KOPT-K1 (cell line): ENCODE measurements at regions not wholly inside any gene's neighbourhood (a gene's known extent, or its start where the extent isn't known, plus 50 kb on each side); places are given as distances from the start of the nearest gene placed in this dataset.

Source experiments
- H3K27ac ChIP-seq: fragments of 200-600 bp; sonication (generic); 2 replicates; pipeline ENCODE4 v1.5.1; 2016; ENCODE audit warnings: antibody characterized with exemption, mild to moderate bottlenecking, low read depth, low read length; ENCODE audit not compliant: poor library complexity, severe bottlenecking
- H3K36me3 ChIP-seq: fragments of 200-600 bp; sonication (generic); 2 replicates; pipeline ENCODE4 v1.5.1; 2017; ENCODE audit warnings: antibody characterized with exemption, mild to moderate bottlenecking, low read length, moderate library complexity; ENCODE audit not compliant: insufficient read depth
- H3K9me3 ChIP-seq: fragments of 200-600 bp; sonication (generic); 2 replicates; pipeline ENCODE4 v1.5.1; 2017; ENCODE audit warnings: antibody characterized with exemption, low read length, mild to moderate bottlenecking; ENCODE audit not compliant: insufficient read depth, poor library complexity, severe bottlenecking

GRCh38 chr21:43320526-43320925 is 106.4 kb downstream of the SIK1 start:
- peaks cover 8% of the 10 kb centered on the region for H3K9me3 ChIP-seq
- no peak overlapping the region for H3K27ac ChIP-seq
- H3K36me3 ChIP-seq: no peaks in the 10 kb centered on the region

- Histone ChIP-seq H3K36me3 (no peaks in the 10 kb centered on the region), H3K9me3 (peaks cover 8% of the 10 kb centered on the region), H3K27ac (no peak overlapping the region)
Measured at GRCh38 chr21:43318841-43319781, 107.8 kb downstream of the SIK1 start.

GRCh38 chr21:43318368-43318767 is 108.6 kb downstream of the SIK1 start:
- Histone ChIP-seq H3K36me3 (no peaks in the 10 kb centered on the region), H3K27ac (no peak overlapping the region), H3K9me3 (peaks cover 8% of the 10 kb centered on the region)

DNA sequence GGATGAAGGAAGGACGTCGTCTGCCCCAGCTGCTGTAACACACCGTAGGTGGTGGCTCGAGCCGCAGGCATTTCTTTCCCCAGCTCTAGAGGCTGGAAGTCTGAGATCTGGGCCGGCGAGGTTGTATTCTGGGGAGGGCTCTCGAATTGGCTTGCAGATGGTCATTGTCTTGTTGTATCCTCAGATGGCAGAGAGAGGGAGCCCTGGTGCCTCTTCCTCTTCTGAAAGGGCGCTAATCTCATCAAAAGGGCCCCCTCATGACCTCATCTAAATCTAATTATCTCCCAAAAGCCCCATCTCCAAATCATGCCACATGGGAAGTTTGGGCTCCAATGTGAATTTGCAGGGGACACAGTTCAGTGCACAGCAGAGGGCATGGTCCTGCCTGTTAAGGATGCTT is 109.0 kb downstream of the SIK1 start:
- H3K36me3 ChIP-seq: no peaks in the 10 kb centered on the region
- H3K27ac ChIP-seq: no peak overlapping the region
- H3K9me3 ChIP-seq: peaks cover 8% of the 10 kb centered on the region

DNA sequence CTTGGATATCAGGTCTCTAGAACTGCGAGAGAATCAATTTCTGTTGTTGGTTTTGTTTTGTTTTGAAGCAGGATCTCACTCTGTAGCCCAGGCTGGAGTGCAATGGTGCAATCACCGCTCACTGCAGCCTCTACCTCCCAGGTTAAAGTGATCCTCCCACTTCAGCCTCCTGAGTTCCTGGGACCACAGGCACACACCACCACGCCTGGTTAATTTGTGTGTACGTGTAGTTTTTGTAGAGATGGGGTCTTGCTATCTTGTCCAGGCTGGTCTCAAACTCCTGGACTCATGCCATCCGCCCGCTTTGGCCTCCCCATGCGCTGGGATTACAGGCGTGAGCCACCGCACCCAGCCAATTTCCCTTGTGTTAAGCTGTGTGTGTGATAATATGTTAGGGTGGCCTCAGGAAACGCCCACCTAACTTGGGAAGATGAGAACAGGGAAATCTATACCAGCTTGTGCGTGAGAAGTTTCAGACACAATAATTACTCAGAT is 109.6 kb downstream of the SIK1 start:
- Histone ChIP-seq H3K27ac (no peak overlapping the region), H3K36me3 (no peaks in the 10 kb centered on the region), H3K9me3 (peaks cover 8% of the 10 kb centered on the region)

DNA sequence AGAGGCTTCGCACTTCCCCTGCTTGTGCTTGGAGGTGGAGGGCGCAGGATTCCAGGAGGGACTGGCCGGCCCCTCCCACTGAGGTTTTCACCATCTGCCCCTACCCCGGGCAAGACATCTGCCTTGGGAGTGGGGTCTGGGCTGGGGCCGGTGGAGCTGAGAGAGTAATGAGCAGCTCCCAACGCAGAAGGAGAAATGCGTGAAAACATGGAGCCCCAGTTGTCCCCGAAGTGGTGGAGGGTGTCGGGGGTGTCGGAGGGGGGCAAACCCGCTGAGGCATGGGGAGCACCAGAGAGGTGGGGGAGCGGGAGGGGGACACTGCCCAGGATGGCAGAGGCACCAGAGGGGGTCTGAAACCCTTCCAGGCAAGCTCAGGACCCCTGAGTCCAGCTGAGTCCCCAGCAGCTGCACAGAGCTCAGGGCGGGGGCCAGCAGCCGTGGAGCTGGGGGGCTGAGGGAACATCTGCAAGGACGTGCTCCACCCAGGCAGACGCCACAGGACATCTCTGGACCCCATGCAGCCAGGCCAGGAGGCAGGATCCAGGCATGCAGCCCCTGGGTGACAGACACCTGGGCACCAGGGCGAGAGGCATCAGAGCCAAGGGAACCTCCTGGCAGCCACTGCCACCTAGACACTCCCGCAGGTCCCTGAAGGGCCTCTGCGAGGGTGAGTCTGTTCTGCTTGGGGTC is 110.6 kb downstream of the SIK1 start:
- Histone ChIP-seq H3K36me3 (no peaks in the 10 kb centered on the region), H3K27ac (no peak overlapping the region), H3K9me3 (peaks cover 8% of the 10 kb centered on the region)

DNA sequence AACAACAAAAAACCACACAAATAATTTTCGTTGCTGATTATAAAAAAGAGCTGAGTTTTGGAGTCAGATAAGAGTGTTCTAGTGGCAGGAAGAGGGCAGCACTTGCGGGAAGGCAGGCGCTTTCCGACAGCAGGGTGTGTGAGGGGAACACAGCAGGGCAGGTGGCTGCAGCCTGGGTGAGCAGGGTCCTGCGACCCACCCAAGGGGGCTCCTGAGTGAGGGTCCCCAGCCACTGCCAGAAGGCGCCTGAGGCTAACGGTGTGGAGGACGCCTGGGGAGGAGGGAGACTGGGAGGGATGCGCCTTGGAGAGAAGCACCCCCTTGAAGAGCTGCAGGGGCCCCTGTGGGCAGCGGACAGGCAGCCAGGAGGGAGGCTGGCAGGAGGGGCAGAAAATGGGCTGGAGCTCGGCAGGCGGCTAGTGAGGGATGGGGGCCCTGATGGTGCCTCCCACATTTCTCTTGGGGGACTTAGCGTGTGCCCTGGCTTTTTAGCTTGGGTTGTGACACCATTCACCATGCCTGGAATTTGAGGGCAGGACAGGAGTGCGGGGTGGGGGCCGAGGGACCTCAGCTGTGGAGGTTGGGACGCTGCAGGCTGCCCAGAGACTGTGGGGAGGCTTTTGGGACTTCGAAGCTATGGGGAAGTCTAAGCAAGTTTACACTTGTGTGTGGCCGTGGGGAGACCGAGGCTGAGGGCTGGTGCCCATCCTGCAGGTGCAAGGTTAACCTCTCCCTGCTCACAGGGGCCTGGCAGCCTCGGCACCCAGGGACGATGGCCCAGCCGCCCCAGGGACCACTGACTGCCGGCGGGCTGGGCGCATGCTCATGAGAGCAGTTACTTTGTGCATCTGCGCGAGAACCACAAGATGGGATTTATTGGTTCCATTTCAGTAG is 111.4 kb downstream of the SIK1 start:
- H3K27ac ChIP-seq: no peak overlapping the region
- peaks cover 8% of the 10 kb centered on the region for H3K9me3 ChIP-seq
- no peaks in the 10 kb centered on the region for H3K36me3 ChIP-seq

- peaks cover 8% of the 10 kb centered on the region for H3K9me3 ChIP-seq
- H3K27ac ChIP-seq: no peak overlapping the region
- H3K36me3 ChIP-seq: no peaks in the 10 kb centered on the region
Measured at GRCh38 chr21:43313939-43314405, 113.0 kb downstream of the SIK1 start.

DNA sequence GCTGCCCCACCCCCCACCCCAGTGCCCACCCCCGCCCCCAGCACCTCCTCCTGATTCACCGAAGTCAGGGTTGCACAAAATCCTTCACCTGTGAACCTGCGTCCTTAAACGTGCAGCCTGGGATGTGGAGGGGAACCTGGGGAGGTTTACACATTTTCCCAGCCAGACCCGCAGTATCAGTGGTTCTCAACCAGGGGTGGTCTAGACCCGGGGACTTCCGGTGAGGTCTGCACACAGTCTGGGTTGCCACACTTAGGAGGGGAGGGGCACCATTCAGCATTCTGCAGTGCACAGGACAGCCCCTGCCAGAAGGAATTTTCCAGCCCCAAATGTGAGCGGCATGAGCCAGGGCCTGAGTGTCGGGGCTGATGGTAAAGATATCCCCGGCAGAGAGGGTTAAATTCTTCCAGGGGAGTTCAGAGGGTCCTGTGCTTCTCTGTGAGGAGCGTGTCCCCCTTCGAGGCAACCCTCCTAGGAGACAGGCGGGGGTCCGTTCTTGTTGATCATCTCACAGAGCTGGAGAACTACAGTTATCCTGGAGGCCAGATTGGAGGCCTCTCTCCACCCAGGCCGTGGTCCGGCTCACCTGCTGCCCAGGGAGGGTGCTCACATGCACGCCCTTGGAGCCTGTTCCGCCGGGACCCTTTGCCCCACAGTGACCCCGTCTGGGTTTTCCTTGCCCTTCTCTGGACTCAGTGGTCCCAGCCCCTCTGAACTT is 113.6 kb downstream of the SIK1 start:
- no peak overlapping the region for H3K27ac ChIP-seq

DNA sequence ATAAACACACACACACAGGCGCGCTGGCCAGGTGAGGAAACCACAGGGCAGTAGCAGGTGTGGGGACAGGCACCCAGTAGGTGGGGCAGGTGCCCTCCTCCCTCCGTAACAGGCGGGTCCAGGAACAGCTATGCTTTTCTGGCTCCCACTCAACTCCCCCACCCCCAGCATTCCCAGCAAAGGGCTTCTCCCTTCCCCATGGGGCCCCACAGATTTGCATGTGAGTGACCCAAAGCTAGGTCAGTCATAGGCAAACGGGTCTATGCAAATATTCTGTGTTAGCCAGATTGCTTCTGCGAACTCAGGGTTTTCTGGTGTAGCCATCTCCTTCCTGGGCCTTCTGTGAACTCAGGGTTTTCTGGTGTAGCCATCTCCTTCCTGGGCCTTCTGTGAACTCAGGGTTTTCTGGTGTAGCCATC is 114.2 kb downstream of the SIK1 start:
- Histone ChIP-seq H3K27ac (no peak overlapping the region), H3K36me3 (no peaks in the 10 kb centered on the region), H3K9me3 (peaks cover 2% of the 10 kb centered on the region)

More for the DNA sequence above, 113.6 kb downstream of the SIK1 start:
- Histone ChIP-seq H3K9me3 (peaks cover 8% of the 10 kb centered on the region), H3K36me3 (no peaks in the 10 kb centered on the region)

GRCh38 chr21:43312011-43312410 is 114.9 kb downstream of the SIK1 start:
- H3K27ac ChIP-seq: no peak overlapping the region
- no peaks in the 10 kb centered on the region for H3K36me3 ChIP-seq
- H3K9me3 ChIP-seq: no peaks in the 10 kb centered on the region

- H3K36me3 ChIP-seq: no peaks in the 10 kb centered on the region
- H3K27ac ChIP-seq: no peak overlapping the region
- H3K9me3 ChIP-seq: no peaks in the 10 kb centered on the region
Measured at GRCh38 chr21:43311301-43311817, 115.6 kb downstream of the SIK1 start.

GRCh38 chr21:43308815-43309283 is 118.1 kb downstream of the SIK1 start:
- H3K9me3 ChIP-seq: no peaks in the 10 kb centered on the region
- no peaks in the 10 kb centered on the region for H3K36me3 ChIP-seq
- no peak overlapping the region for H3K27ac ChIP-seq
